Activated naive CD8-positive, alpha-beta T cell treated with anti-CD3 and anti-CD28 coated beads, Interleukin-2, amount 10 ng/mL, durations not matched to agents 7 days and 5 days (primary cell): ENCODE measurements at regions not wholly inside any gene's neighbourhood (a gene's known extent, or its start where the extent isn't known, plus 50 kb on each side); places are given as distances from the start of the nearest gene placed in this dataset.

ENCODE experiments used
- ATAC-seq: fragments of 150-1000 bp; cut with Tn5 transposase; one replicate; pipeline ENCODE4 v1.10.0; 2021; ENCODE audit warnings: low read depth, moderate library complexity
- POLR2A ChIA-PET: fragments of 350-600 bp; sonication (Branson Sonifier 250); formaldehyde crosslinking; loops from one replicate; lab custom pipeline; 2021; ENCODE audit warnings: antibody characterized with exemption; lab: Charles Lee
- DNase-seq: peaks from one replicate; pipeline ENCODE4 v3.0.0; 2021
- H3K27ac Mint-ChIP-seq: one replicate; pipeline ENCODE4 v1.8.0; 2022; ENCODE audit warnings: mild to moderate bottlenecking, mixed read lengths
- H3K27me3 Mint-ChIP-seq: one replicate; pipeline ENCODE4 v1.8.0; 2022; ENCODE audit warnings: mild to moderate bottlenecking, moderate library complexity, mixed read lengths
- H3K36me3 Mint-ChIP-seq: one replicate; pipeline ENCODE4 v1.8.0; 2021; ENCODE audit warnings: mild to moderate bottlenecking, mixed read lengths
- H3K4me1 Mint-ChIP-seq: one replicate; pipeline ENCODE4 v1.8.0; 2021; ENCODE audit warnings: mixed read lengths
- H3K4me3 Mint-ChIP-seq: one replicate; pipeline ENCODE4 v1.8.0; 2022; ENCODE audit warnings: mild to moderate bottlenecking, moderate library complexity, mixed read lengths
- H3K9me3 Mint-ChIP-seq: one replicate; pipeline ENCODE4 v1.8.0; 2021; ENCODE audit warnings: mixed read lengths

DNA sequence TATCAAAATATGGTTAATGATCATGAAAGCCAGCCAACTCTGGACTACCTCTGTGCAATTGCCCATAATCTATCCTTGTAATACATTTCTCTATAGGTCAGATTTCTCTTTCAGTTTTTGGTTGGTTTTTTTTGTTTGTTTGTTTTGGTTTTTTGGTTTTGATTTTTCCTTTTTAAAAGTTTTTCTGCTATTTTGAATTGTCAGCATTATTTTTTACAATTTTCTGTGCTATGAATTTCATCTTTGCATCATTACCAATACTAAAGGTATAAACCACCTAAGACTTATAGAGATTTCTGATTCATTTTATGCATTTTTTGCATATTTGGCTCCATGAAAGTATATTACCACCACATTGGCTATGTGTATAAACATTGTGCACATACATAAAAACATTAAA lies 799.6 kb downstream of the ADGRL2 start:
- no peak for DNase-seq
- ATAC-seq, result no peak
- POLR2A ChIA-PET, result no interaction called here
- H3K27me3 Mint-ChIP-seq, result no peaks in the 10 kb centered on the region
- no peaks in the 10 kb centered on the region for H3K9me3 Mint-ChIP-seq
- peaks cover 4% of the 10 kb centered on the region for H3K4me1 Mint-ChIP-seq
- H3K36me3 Mint-ChIP-seq, result no peaks in the 10 kb centered on the region
- H3K4me3 Mint-ChIP-seq, result no peak overlapping the region
- no peak overlapping the region for H3K27ac Mint-ChIP-seq

DNA sequence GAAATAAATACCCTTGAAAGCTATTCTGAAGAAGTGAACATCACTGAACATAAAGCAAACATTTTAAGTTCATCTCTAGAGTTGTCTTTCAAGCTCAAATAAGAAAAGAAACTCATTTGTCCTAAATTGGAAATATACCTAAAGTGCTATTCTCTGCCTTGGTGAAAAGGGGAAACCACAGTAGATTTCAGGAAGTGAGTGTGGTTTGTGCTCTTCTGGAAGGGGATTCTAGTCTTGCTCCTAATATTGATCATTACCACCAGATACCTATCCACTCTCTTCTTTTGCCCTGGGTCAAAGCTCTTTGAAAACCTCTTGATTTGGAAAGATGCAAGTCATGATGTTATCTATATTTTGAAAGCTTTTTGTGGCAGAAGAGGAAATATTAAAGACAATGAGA lies 798.1 kb downstream of the ADGRL2 start:
- H3K4me3 Mint-ChIP-seq, result no peak overlapping the region
- no peak for ATAC-seq
- no peaks in the 10 kb centered on the region for H3K27me3 Mint-ChIP-seq
- POLR2A ChIA-PET, result no interaction called here
- no peak overlapping the region for H3K27ac Mint-ChIP-seq
- DNase-seq, result no peak
- H3K4me1 Mint-ChIP-seq, result peaks cover 4% of the 10 kb centered on the region
- H3K9me3 Mint-ChIP-seq, result no peaks in the 10 kb centered on the region
- no peaks in the 10 kb centered on the region for H3K36me3 Mint-ChIP-seq

DNA sequence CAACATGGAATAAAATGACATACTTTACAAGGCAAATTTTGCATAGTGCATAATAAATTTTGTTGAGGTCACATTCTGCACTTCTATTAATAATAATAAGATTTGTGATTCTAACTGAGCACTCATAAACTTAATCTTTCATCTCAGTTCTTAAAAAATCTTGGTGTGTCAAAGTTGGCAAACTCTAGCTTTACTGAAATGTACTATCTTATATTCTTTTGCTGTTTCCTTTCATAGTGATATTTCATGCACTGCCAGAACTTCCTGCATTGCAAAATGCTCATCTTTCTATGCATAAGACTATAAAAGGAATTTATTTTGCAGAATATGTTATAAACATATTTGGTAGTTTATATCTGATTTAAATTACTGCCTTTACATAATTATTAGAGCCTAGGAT lies 797.6 kb downstream of the ADGRL2 start:
- no peak overlapping the region for H3K4me3 Mint-ChIP-seq
- no peaks in the 10 kb centered on the region for H3K27me3 Mint-ChIP-seq
- no peaks in the 10 kb centered on the region for H3K9me3 Mint-ChIP-seq
- ATAC-seq, result no peak
- POLR2A ChIA-PET, result no interaction called here
- DNase-seq, result no peak
- no peak overlapping the region for H3K27ac Mint-ChIP-seq
- H3K36me3 Mint-ChIP-seq, result no peaks in the 10 kb centered on the region
- peaks cover 4% of the 10 kb centered on the region for H3K4me1 Mint-ChIP-seq

DNA sequence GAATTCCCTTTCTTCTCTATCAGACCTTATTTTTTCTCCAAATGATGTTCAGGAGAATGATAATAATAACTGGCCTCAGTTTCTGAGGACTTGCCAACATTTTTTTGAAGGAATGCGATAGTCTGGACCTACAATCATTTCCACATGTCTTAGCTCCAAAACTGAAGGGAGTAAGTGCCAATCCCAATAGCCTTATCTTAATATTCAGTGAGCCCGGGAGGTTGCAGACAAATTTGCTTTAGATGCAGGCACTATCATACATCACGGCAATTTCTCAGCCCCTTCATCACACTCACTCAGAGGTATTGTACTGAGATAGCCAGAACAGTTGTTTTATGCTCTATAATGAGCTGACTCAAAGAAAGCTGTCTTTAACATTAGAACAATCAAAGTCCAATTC lies 796.9 kb downstream of the ADGRL2 start:
- H3K27ac Mint-ChIP-seq, result no peak overlapping the region
- no peak for ATAC-seq
- POLR2A ChIA-PET, result no interaction called here
- H3K9me3 Mint-ChIP-seq, result no peaks in the 10 kb centered on the region
- no peak for DNase-seq
- H3K27me3 Mint-ChIP-seq, result no peaks in the 10 kb centered on the region
- peaks cover 4% of the 10 kb centered on the region for H3K4me1 Mint-ChIP-seq
- no peaks in the 10 kb centered on the region for H3K36me3 Mint-ChIP-seq
- no peak overlapping the region for H3K4me3 Mint-ChIP-seq

DNA sequence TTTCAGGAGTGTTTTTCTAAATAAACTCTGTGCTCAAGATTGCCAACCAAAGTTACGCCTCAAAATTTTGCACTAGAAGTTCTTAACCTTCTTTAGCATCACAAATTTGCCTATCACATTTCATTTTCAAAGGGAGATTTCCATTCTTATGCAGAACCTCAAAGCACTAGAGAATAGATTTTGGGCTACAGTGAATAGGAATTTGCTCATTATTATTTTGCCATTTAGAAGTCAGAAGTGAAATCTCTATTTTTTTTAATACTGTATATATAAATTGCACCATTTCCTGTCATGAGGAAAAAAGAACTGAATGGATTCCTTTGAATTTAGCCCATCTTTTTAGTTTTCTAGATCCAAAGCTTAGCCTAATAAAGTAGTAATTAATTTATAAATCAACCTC lies 796.4 kb downstream of the ADGRL2 start:
- Mint-ChIP-seq H3K9me3 (no peaks in the 10 kb centered on the region), H3K4me3 (no peak overlapping the region), H3K27me3 (no peaks in the 10 kb centered on the region), H3K36me3 (no peaks in the 10 kb centered on the region), H3K27ac (no peak overlapping the region), H3K4me1 (peaks cover 4% of the 10 kb centered on the region)
- POLR2A ChIA-PET, result no interaction called here
- DNase-seq (no peak), ATAC-seq (no peak)

DNA sequence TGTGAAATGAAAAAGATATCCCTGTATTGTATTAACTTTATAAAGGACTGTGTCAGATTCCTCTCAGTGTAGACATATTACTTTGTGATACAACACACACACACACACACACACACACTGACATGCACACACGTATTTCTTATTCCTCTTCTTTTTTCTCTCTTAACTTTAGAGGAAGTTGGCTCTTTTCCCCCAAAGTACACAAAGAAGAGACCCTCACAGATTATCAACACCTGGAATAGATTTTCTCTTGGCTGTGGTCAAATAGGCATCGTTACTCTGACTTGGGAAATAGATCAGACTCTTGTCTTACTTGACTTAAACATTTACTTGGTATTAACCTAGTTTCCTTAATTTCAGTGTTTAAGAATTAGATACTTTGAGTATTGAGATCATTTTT lies 792.8 kb downstream of the ADGRL2 start:
- DNase-seq, result no peak
- H3K9me3 Mint-ChIP-seq, result no peaks in the 10 kb centered on the region
- H3K27ac Mint-ChIP-seq, result no peak overlapping the region
- H3K27me3 Mint-ChIP-seq, result no peaks in the 10 kb centered on the region
- no peaks in the 10 kb centered on the region for H3K4me1 Mint-ChIP-seq
- no peaks in the 10 kb centered on the region for H3K36me3 Mint-ChIP-seq
- POLR2A ChIA-PET, result no interaction called here
- H3K4me3 Mint-ChIP-seq, result no peak overlapping the region
- ATAC-seq, result no peak

DNA sequence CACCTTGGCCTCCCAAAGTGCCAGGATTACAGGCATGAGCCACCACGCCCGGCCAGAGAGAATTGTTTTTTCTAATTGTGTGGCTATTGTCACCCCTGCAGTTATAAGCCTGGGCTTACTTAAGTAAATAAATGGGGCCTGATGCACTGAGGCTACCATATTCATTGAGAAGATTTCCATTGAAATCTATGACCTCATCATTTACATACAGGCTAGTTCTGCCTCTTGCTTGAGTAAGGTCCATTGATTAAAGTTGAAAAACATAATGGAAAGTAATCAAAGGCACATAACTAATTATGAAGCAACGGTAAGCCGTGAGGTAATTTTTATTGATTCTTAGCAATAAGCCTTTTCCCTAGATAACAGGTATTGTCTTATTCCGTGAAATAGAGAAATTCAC lies 788.9 kb downstream of the ADGRL2 start:
- DNase-seq (no peak), ATAC-seq (no peak)
- H3K4me1 Mint-ChIP-seq, result no peaks in the 10 kb centered on the region
- H3K27ac Mint-ChIP-seq, result no peak overlapping the region
- H3K9me3 Mint-ChIP-seq, result no peaks in the 10 kb centered on the region
- POLR2A ChIA-PET, result no interaction called here
- H3K4me3 Mint-ChIP-seq, result no peak overlapping the region
- H3K36me3 Mint-ChIP-seq, result no peaks in the 10 kb centered on the region
- H3K27me3 Mint-ChIP-seq, result no peaks in the 10 kb centered on the region

DNA sequence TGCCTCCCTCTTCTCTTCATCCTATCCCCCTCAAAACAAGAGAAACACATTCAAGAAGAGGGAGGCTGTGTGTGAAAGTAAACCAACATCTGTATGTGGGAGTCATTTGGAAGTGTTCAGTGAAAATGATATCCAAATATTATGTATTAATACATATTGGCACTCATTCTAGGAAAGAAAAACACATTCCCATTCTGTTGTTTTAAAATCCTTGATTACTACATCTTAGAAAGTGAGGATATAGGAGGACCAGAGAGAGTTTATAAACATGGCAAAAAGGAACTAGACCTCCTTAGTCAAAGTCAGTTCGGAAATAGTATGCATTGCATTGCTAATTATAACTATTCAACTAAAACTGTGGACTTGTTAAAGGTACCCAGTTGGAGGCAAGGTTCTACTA lies 786.6 kb downstream of the ADGRL2 start:
- POLR2A ChIA-PET, result no interaction called here
- ATAC-seq, result no peak
- no peak for DNase-seq
- H3K9me3 Mint-ChIP-seq, result no peaks in the 10 kb centered on the region
- H3K4me3 Mint-ChIP-seq, result no peak overlapping the region
- H3K4me1 Mint-ChIP-seq, result no peaks in the 10 kb centered on the region
- H3K27me3 Mint-ChIP-seq, result no peaks in the 10 kb centered on the region
- no peak overlapping the region for H3K27ac Mint-ChIP-seq
- H3K36me3 Mint-ChIP-seq, result no peaks in the 10 kb centered on the region

DNA sequence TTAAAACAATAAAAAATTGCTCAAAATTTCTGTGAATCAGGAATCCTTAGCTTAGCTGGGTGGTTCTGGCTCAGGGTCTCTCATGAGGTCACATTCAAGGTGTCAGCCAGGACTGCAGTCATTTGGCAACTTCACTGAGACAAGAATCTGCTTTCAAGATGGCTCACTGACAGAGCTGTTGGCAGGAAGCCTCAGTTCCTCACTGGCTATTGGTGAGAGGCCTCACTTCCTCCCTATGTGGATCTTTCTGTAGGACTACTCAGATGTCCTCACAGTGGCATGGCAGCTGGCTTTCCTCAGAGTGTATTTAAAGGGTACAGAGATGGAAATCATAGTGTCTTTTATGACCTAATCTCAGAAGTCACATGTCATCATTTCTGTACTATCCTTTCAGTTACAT lies 785.7 kb downstream of the ADGRL2 start:
- Mint-ChIP-seq H3K27me3 (no peaks in the 10 kb centered on the region), H3K9me3 (no peaks in the 10 kb centered on the region), H3K36me3 (no peaks in the 10 kb centered on the region), H3K4me3 (no peak overlapping the region), H3K4me1 (no peaks in the 10 kb centered on the region), H3K27ac (no peak overlapping the region)
- ATAC-seq (no peak), DNase-seq (no peak)
- POLR2A ChIA-PET, result no interaction called here

DNA sequence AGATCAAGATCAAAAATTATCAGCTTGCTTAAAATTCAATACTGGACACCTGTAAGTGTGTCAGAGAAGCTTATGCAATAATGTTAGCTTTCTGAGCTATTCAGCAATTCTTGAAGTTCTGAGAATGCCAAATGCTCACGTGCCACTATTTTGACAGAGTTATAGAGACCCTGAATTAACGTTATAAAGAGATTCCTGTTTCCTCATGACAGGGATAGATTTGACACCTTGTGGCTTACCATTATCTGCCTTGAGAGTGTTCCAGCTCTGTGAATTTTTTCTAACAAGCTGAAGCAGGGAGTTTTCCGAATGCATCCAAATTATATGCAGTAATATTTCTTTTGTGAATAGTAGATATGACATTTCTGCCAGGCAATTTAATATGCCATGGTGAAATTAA lies 781.6 kb downstream of the ADGRL2 start:
- H3K27me3 Mint-ChIP-seq, result peaks cover 3% of the 10 kb centered on the region
- POLR2A ChIA-PET, result no interaction called here
- H3K36me3 Mint-ChIP-seq, result no peaks in the 10 kb centered on the region
- ATAC-seq (no peak), DNase-seq (no peak)
- H3K4me3 Mint-ChIP-seq, result no peak overlapping the region
- H3K9me3 Mint-ChIP-seq, result no peaks in the 10 kb centered on the region
- H3K27ac Mint-ChIP-seq, result no peak overlapping the region
- no peaks in the 10 kb centered on the region for H3K4me1 Mint-ChIP-seq

DNA sequence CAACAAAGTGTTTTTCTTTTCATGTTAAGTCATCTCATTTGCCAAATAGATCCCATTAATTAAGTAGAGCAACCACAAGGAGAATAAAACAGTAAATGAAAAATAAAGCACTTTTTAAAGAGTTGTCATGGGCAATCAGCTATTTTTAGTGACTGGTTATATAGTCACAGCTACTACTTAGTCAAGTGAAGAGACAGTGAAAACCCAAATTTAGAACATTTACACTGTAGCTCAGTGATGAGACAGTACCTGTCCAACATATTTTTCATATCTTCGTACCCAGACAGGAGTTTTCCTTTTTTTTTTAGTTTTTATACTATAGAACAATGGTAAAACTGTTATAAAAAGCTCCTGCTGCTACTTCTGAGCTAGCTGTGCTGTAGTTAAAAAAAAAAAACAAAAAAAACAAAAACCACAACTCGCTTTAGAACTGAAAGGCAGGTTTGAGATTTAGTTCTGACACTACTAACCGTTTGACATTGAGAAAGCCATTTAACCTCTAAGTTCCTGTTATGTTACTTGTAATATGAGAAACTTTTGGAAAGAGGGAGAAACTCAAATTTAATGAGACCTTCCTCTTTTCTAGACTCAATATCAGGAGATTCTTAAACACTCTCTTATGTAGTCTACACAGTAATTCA lies 777.5 kb downstream of the ADGRL2 start:
- no peaks in the 10 kb centered on the region for H3K4me1 Mint-ChIP-seq
- ATAC-seq, result no peak
- POLR2A ChIA-PET, result no interaction called here

DNA sequence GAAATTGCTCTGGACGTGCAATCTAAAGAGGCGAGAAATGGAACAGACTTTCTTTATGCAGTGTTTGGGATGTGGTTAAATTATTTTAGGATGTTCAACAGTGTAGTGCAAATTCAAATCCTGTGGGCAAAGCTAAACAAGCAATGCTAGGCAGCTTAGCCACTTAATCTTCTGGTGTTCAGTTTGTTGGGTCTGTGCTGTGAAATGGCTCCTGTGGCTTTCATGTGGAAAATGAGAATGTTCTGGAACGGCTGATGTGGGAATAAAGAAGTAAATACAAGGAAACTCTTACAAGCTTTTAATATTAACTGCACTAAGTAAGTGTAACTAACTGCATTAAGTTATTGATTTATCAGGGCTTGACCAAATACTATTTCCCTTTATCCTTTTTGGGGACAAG lies 766.6 kb downstream of the ADGRL2 start:
- Mint-ChIP-seq H3K4me1 (no peaks in the 10 kb centered on the region), H3K36me3 (no peaks in the 10 kb centered on the region), H3K4me3 (no peak overlapping the region), H3K27ac (no peak overlapping the region), H3K9me3 (peaks cover 4% of the 10 kb centered on the region), H3K27me3 (no peaks in the 10 kb centered on the region)
- DNase-seq, result no peak
- POLR2A ChIA-PET, result no interaction called here
- no peak for ATAC-seq

More for the DNA sequence above, 777.5 kb downstream of the ADGRL2 start:
- no peak overlapping the region for H3K4me3 Mint-ChIP-seq
- H3K9me3 Mint-ChIP-seq, result no peaks in the 10 kb centered on the region
- H3K36me3 Mint-ChIP-seq, result no peaks in the 10 kb centered on the region
- peaks cover 3% of the 10 kb centered on the region for H3K27me3 Mint-ChIP-seq
- H3K27ac Mint-ChIP-seq, result no peak overlapping the region
- no peak for DNase-seq

DNA sequence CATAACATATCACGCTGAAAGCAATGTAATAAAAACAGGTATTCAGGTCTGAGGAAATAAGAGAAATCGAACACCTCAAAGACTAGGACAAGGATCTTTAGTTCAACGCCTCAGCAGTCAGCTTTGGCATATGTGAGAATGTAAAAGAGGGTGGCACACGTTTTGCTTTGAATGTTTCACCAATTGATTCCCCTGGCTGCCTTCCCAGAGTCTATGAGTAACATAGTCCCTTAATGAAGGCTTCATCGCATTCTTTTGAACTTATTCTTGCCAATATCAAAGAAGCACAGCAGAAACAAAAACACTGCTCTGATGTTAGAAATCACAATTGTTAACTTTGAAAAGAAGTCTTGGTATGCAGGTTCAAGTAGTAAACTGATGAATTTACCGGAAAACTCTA lies 764.8 kb downstream of the ADGRL2 start:
- no peaks in the 10 kb centered on the region for H3K27me3 Mint-ChIP-seq
- no peaks in the 10 kb centered on the region for H3K36me3 Mint-ChIP-seq
- H3K9me3 Mint-ChIP-seq, result peaks cover 3% of the 10 kb centered on the region
- DNase-seq, result no peak
- no peaks in the 10 kb centered on the region for H3K4me1 Mint-ChIP-seq
- POLR2A ChIA-PET, result no interaction called here
- no peak overlapping the region for H3K4me3 Mint-ChIP-seq
- H3K27ac Mint-ChIP-seq, result no peak overlapping the region
- no peak for ATAC-seq

DNA sequence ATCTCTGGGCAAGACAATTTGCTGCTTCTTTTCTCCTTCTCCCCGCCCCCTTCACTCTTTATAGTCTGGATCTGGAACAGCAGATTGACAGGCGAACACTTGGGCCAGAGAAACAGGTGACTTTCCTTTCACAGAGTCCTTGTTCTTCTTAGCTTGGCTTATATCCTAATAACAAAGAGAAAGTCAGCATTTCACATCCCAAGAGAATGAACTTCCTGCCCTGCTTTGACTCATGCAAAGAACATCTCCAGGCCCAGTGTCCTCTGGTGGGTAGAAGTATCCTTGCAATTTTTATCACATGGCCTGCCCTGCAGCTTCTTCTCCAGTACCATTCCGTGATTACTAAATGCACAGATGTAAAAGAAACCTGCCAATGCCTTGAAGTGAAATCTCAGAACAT lies 764.4 kb downstream of the ADGRL2 start:
- H3K36me3 Mint-ChIP-seq, result no peaks in the 10 kb centered on the region
- H3K4me3 Mint-ChIP-seq, result no peak overlapping the region
- H3K27ac Mint-ChIP-seq, result no peak overlapping the region
- POLR2A ChIA-PET, result no interaction called here
- DNase-seq, result no peak
- no peak for ATAC-seq
- H3K4me1 Mint-ChIP-seq, result no peaks in the 10 kb centered on the region
- H3K9me3 Mint-ChIP-seq, result no peaks in the 10 kb centered on the region
- no peaks in the 10 kb centered on the region for H3K27me3 Mint-ChIP-seq

DNA sequence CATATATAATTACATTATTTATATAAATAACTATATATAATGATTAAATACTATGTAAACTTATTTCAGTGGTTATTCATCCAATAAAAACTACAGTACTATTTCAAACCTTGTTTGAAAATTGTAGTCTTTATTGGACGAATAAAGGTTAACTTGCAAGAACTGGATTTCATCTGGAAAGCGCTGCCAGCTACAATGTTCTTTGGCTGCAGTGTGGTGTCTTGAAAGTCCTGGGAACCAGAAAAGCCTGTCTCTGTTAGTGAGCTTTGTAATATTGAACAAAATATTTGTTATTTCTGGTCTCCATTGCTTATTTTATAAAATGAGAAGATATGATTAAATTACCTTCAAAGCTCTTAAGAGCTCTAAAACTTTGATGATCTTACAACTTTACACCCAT lies 763.6 kb downstream of the ADGRL2 start:
- H3K4me1 Mint-ChIP-seq, result no peaks in the 10 kb centered on the region
- no peaks in the 10 kb centered on the region for H3K27me3 Mint-ChIP-seq
- POLR2A ChIA-PET, result no interaction called here
- H3K4me3 Mint-ChIP-seq, result no peak overlapping the region
- no peak overlapping the region for H3K27ac Mint-ChIP-seq
- H3K36me3 Mint-ChIP-seq, result no peaks in the 10 kb centered on the region
- ATAC-seq (no peak), DNase-seq (no peak)
- H3K9me3 Mint-ChIP-seq, result no peaks in the 10 kb centered on the region
